GF-D8 (cell line): ENCODE measurements at regions not wholly inside any gene's neighbourhood (a gene's known extent, or its start where the extent isn't known, plus 50 kb on each side); places are given as distances from the start of the nearest gene placed in this dataset.
"Not testable (repeated sequence)": the region's sequence is repeated elsewhere in the genome, so short reads cannot be mapped to it uniquely, and the experiment has no call there.

Experiments used
- DNase-seq: peaks from one replicate; lab custom pipeline; 2025; lab: John Stamatoyannopoulos, UW

DNA sequence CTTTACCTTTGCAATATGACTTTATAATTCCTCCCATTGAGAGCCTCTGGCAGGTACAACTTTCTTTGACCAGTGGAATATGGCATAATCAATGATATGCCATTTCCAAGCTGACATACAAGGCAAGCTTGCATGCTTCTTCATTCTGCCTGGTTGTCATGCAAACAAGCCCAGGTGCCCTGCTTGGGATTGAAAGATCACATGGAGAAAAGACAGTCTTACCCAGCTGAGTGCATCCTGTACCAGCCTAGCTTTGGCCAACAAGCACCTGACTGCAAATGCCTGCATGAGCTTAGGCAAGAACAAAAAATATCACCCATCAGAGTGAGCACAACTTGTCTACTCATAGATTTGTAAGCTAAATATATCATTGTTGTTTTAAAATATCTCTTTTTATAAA is 82.9 kb upstream of the KCND2 start:
- no peak for DNase-seq

DNA sequence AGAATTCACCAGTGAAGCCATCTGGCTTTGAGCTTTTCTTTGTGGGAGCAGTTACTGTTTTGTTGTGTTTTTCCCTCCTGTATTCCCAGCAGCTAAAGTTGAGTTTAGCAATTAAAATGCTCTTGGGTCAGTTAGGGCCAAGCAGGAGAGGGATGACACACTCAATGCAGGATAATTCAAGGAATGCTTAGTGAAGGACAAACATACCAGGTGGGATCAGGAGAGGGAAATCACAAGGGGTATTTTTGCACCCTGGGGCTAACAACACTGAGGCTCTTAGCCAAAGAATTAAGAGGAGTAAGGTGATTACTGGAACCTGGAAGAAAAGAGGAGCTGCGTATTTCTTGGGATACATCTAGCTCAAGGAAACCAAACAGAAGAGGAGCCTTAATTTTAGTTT is 82.4 kb upstream of the KCND2 start:
- DNase-seq, result no peak

DNA sequence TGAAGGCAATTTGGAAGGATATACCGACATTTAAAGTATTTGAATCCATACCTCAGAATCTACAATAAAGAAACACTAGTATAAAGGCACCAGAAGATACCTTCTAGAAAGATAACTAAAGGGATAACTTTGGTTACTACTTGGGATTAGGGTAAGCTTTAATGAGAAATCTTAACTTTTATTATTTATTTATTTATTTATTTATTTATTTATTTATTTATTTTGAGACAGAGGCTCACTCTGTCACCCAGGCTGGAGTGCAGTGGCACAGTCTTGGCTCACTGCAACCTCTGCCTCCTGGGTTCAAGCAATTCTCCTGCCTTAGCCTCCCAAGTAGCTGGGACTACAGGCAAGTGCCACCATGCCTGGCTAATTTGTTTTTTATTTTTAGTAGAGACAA is 81.6 kb upstream of the KCND2 start:
- DNase-seq, result not testable (repeated sequence)

DNA sequence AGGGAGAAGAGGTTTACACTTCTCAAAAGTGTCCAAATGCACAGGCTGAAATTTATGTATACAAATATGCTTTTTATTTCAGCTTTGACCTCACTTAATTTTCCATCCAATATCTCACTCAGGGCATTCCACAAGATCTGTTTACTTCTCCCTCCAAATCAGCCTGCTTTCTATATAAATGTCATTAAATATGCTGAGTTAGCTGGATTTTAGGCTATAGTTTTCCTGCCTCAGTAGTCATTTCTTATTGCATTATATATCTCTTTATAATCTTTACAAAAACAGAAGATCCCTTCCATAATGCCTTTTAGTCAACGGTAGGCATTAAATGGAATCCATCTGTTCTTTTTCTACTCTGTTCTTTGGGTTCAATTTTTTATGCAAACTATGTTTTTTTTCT is 71.7 kb upstream of the KCND2 start:
- DNase-seq, result no peak

DNA sequence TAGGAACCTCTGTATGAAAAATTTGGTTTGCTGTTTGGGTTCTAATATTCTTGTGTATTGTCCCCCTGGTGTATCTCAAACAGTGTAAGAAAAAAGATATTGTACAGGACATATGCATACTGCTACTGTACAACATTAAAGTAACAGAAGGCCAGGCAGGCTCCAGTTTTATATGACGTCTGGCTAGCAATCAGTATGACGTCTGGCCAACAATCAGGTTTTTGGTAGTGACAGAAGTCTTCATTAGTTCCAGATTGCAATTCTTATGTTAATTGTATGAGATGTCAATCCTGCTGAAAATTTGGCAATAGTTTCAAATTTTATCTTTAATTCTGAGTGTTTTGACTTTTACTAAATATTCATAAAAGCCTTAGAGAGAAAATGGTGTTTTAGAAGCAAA is 67.9 kb upstream of the KCND2 start:
- no peak for DNase-seq

DNA sequence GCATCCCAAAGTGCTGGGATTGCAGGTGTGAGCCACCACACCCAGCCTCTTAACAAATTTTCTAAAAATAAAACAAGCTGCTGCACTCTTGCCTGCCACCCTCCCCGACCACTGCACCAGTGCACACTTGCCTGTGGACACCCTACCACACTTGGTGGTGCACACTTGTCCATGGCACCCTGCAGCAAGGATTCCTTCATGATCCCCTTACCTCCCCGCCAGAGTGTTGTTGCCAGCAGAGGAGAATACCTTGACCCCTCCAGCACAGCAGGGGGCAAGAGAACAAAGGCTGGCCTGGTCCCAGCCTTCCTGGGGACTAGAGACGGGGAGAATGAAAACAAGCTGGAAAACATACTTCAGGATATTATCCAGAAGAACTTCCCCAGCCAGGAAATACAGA is 65.9 kb upstream of the KCND2 start:
- DNase-seq, result no peak

DNA sequence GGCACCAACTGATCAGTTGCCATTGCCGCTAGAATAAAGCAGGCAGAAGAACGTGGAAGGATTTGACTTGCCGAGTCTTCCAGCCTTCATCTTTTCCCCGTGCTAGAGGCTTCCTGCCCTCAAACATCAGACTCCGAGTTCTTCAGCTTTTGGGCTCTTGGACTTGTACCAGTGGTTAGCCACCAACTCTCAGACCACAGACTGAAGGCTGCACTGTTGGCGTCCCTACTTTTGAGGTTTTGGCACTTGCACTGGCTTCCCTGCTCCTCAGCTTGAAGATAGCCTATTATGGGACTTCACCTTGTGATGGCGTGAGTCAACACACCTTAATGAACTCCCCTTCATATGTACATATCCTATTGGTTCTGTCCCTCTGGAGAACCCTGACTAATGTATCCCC is 57.3 kb upstream of the KCND2 start:
- DNase-seq, result no peak

GRCh38 chr7:120216947-120217346 is 56.0 kb upstream of the KCND2 start:
- no peak for DNase-seq

GRCh38 chr7:120218712-120219111 is 54.3 kb upstream of the KCND2 start:
- DNase-seq, result no peak

- no peak for DNase-seq
Observed at GRCh38 chr7:120221666-120222065, 51.3 kb upstream of the KCND2 start.
